Midbrain (tissue), 1 donor: ENCODE measurements at regions not wholly inside any gene's neighbourhood (a gene's known extent, or its start where the extent isn't known, plus 50 kb on each side); places are given as distances from the start of the nearest gene placed in this dataset.
"Not testable (repeated sequence)": the region's sequence is repeated elsewhere in the genome, so short reads cannot be mapped to it uniquely, and the experiment has no call there.

Experiments
- DNase-seq: peaks from one replicate; lab custom pipeline; 2025; lab: John Stamatoyannopoulos, UW

- no peak for DNase-seq
These were observed 524.0 kb upstream of the PFKP start for GRCh38 chr10:2543142-2543886.

- no peak for DNase-seq
These were observed 526.2 kb upstream of the PFKP start for GRCh38 chr10:2541176-2541575.

- DNase-seq, result no peak
These were observed 537.4 kb upstream of the PFKP start for GRCh38 chr10:2529945-2530344.

- no peak for DNase-seq
These were observed 541.6 kb upstream of the PFKP start for GRCh38 chr10:2525781-2526180.

GRCh38 chr10:2519139-2519538, 548.2 kb upstream of the PFKP start:
- DNase-seq, result no peak

GRCh38 chr10:2509081-2509531, 558.2 kb upstream of the PFKP start:
- no peak for DNase-seq

GRCh38 chr10:2501366-2501940, 565.9 kb upstream of the PFKP start:
- DNase-seq, result not testable (repeated sequence)

- DNase-seq, result no peak
These were observed 572.9 kb upstream of the PFKP start for GRCh38 chr10:2494399-2494798.

- no peak for DNase-seq
These were observed 578.8 kb upstream of the PFKP start for GRCh38 chr10:2488446-2489005.

GRCh38 chr10:2487921-2488320, 579.4 kb upstream of the PFKP start:
- DNase-seq, result no peak

GRCh38 chr10:2478656-2479055, 588.7 kb upstream of the PFKP start:
- no peak for DNase-seq

- no peak for DNase-seq
These were observed 590.4 kb upstream of the PFKP start for GRCh38 chr10:2476812-2477553.

- no peak for DNase-seq
These were observed 591.0 kb upstream of the PFKP start for GRCh38 chr10:2476218-2476811.

GRCh38 chr10:2475711-2476217, 591.6 kb upstream of the PFKP start:
- no peak for DNase-seq

GRCh38 chr10:2471811-2472210, 595.5 kb upstream of the PFKP start:
- no peak for DNase-seq

- DNase-seq, result no peak
These were observed 597.5 kb upstream of the PFKP start for GRCh38 chr10:2469802-2470201.

- no peak for DNase-seq
These were observed 602.9 kb upstream of the PFKP start for GRCh38 chr10:2464483-2464882.

GRCh38 chr10:2463316-2463715, 604.0 kb upstream of the PFKP start:
- DNase-seq, result no peak

GRCh38 chr10:2462581-2462980, 604.8 kb upstream of the PFKP start:
- DNase-seq, result no peak

- no peak for DNase-seq
These were observed 606.5 kb upstream of the PFKP start for GRCh38 chr10:2460812-2461211.

- DNase-seq, result no peak
These were observed 607.6 kb upstream of the PFKP start for GRCh38 chr10:2459713-2460112.

- no peak for DNase-seq
These were observed 610.5 kb upstream of the PFKP start for GRCh38 chr10:2456834-2457233.
